Gastroesophageal sphincter (tissue), 4 donors: ENCODE measurements at regions not wholly inside any gene's neighbourhood (a gene's known extent, or its start where the extent isn't known, plus 50 kb on each side); places are given as distances from the start of the nearest gene placed in this dataset.

Experiments
- ATAC-seq: fragments of 150-250 bp; one replicate; pipeline ENCODE4 v1.9.1; 2016; ENCODE audit warnings: mild to moderate bottlenecking, moderate library complexity
- H3K27ac ChIP-seq, 4 donors: fragments of 200-600 bp; sonication (generic) in 3 of 4; 1 replicate in 3 of 4; 2 replicates in 1 of 4; pipeline ENCODE4 v1.5.1; 2016 to 2019
- H3K27me3 ChIP-seq: fragments of 200-600 bp; sonication (generic); one replicate; pipeline ENCODE4 v1.5.1; 2019
- H3K36me3 ChIP-seq, 2 donors: fragments of 200-600 bp; sonication (generic); one replicate each; pipeline ENCODE4 v1.5.1; 2019; ENCODE audit warnings: control low read depth in 1 of 2
- H3K4me1 ChIP-seq, 3 donors: fragments of 200-600 bp; sonication (generic); 1 replicate in 2 of 3; 2 replicates in 1 of 3; pipeline ENCODE4 v1.5.1; 2016 to 2019; ENCODE audit warnings: control low read depth in 2 of 3
- H3K4me3 ChIP-seq, 2 donors: fragments of 200-600 bp; sonication (generic); one replicate each; pipeline ENCODE4 v1.5.1; 2019; ENCODE audit warnings: mild to moderate bottlenecking in 1 of 2, moderate library complexity in 1 of 2
- H3K9me3 ChIP-seq, 3 donors: fragments of 200-600 bp; sonication (generic); one replicate each; pipeline ENCODE4 v1.5.1; 2017 to 2019; ENCODE audit warnings: control low read depth in 2 of 3
- EP300 ChIP-seq: sonication (generic); formaldehyde crosslinking; IDR thresholded peaks from one replicate; pipeline ENCODE4 v1.6.1; 2017; ENCODE audit warnings: antibody characterized with exemption, mild to moderate bottlenecking
- POLR2A ChIP-seq, 2 donors: fragments of 450-650 bp; IDR thresholded peaks; one replicate each; pipeline ENCODE4 v1.6.1; 2017; ENCODE audit warnings: antibody characterized with exemption in 2 of 2, mild to moderate bottlenecking in 2 of 2, moderate library complexity in 1 of 2
- POLR2AphosphoS5 ChIP-seq: sonication (generic); formaldehyde crosslinking; IDR thresholded peaks from one replicate; pipeline ENCODE4 v1.6.1; 2017; ENCODE audit warnings: antibody characterized with exemption
- WGBS, 2 donors: methylation state at CpG; one replicate each; pipeline ENCODE4 v1.1.5; 2018; ENCODE audit warnings: low coverage in 1 of 2; 5-methylcytosine and 5-hydroxymethylcytosine counted together
- TF ChIP-seq, protein P1 (sequence below), 4 experiments: fragments of 200-600 bp in 2 of 4; fragments of 450-650 bp in 2 of 4; sonication (generic) in 1 of 4; IDR thresholded peaks; one replicate each; pipeline ENCODE4 v1.5.1; 2017 to 2019; ENCODE audit warnings: antibody characterized with exemption in 4 of 4, mild to moderate bottlenecking in 2 of 4, moderate library complexity in 2 of 4

- Histone ChIP-seq H3K27ac (no peak overlapping the region), H3K4me3 (no peak overlapping the region), H3K4me1 (no peaks in the 10 kb centered on the region), H3K27me3 (peaks cover 12% of the 10 kb centered on the region), H3K36me3 (no peaks in the 10 kb centered on the region), H3K9me3 (no peaks in the 10 kb centered on the region)
- WGBS, 2 donors: 61 to 68% methylated on average over 3 to 4 of the region's 4 CpGs
- no peak for ATAC-seq
- TF ChIP-seq POLR2AphosphoS5: no peak
- TF ChIP-seq POLR2A (IDR thresholded peaks at IDR 0.05): no peak
- TF ChIP-seq, protein P1, sequence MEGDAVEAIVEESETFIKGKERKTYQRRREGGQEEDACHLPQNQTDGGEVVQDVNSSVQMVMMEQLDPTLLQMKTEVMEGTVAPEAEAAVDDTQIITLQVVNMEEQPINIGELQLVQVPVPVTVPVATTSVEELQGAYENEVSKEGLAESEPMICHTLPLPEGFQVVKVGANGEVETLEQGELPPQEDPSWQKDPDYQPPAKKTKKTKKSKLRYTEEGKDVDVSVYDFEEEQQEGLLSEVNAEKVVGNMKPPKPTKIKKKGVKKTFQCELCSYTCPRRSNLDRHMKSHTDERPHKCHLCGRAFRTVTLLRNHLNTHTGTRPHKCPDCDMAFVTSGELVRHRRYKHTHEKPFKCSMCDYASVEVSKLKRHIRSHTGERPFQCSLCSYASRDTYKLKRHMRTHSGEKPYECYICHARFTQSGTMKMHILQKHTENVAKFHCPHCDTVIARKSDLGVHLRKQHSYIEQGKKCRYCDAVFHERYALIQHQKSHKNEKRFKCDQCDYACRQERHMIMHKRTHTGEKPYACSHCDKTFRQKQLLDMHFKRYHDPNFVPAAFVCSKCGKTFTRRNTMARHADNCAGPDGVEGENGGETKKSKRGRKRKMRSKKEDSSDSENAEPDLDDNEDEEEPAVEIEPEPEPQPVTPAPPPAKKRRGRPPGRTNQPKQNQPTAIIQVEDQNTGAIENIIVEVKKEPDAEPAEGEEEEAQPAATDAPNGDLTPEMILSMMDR (IDR thresholded peaks at IDR 0.05): no peak
- no peak for TF ChIP-seq EP300
Measured at GRCh38 chr10:21157664-21158063, 260.6 kb upstream of the NEBL start.

DNA sequence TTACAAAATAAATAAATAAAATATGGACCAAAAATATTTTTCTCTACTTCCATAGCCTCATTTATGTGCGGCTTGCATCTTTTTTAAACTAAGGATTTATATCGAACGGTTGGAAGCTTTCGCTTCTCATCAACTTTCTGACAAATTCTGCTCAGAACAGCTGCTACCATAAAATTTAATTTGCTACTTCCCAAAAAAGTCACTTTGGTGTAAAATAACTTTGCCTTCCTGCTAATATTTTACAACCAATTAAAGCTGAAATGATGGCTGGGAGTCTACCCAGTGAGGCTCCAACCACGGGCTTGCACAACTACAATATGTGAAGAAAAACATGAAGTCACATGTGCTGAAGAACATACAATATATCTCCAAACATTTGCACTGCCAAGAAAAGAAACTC lies 253.1 kb upstream of the NEBL start:
- Histone ChIP-seq H3K9me3 (no peaks in the 10 kb centered on the region), H3K4me1 (no peaks in the 10 kb centered on the region), H3K27ac (no peak overlapping the region), H3K36me3 (no peaks in the 10 kb centered on the region), H3K27me3 (peaks cover 6% of the 10 kb centered on the region), H3K4me3 (no peak overlapping the region)
- ATAC-seq: no peak
- 74 to 82% methylated on average over 5 of the region's 5 CpGs for WGBS, 2 donors
- TF ChIP-seq, protein P1 (IDR thresholded peaks at IDR 0.05): no peak
- TF ChIP-seq POLR2AphosphoS5: no peak
- no peak for TF ChIP-seq EP300
- no peak for TF ChIP-seq POLR2A (IDR thresholded peaks at IDR 0.05)

- H3K36me3 ChIP-seq: no peaks in the 10 kb centered on the region
- H3K27me3 ChIP-seq: peaks cover 4% of the 10 kb centered on the region
- H3K9me3 ChIP-seq: no peaks in the 10 kb centered on the region
- H3K4me1 ChIP-seq: no peaks in the 10 kb centered on the region
- WGBS, 2 donors: 67 to 89% methylated on average over 1 of the region's 1 CpG
- TF ChIP-seq POLR2AphosphoS5: no peak
- no peak for TF ChIP-seq EP300
- TF ChIP-seq, protein P1 (IDR thresholded peaks at IDR 0.05): no peak
- no peak for TF ChIP-seq POLR2A (IDR thresholded peaks at IDR 0.05)
- H3K27ac ChIP-seq: no peak overlapping the region
- no peak overlapping the region for H3K4me3 ChIP-seq
- ATAC-seq: no peak
Measured at GRCh38 chr10:21146436-21146789, 249.3 kb upstream of the NEBL start.

DNA sequence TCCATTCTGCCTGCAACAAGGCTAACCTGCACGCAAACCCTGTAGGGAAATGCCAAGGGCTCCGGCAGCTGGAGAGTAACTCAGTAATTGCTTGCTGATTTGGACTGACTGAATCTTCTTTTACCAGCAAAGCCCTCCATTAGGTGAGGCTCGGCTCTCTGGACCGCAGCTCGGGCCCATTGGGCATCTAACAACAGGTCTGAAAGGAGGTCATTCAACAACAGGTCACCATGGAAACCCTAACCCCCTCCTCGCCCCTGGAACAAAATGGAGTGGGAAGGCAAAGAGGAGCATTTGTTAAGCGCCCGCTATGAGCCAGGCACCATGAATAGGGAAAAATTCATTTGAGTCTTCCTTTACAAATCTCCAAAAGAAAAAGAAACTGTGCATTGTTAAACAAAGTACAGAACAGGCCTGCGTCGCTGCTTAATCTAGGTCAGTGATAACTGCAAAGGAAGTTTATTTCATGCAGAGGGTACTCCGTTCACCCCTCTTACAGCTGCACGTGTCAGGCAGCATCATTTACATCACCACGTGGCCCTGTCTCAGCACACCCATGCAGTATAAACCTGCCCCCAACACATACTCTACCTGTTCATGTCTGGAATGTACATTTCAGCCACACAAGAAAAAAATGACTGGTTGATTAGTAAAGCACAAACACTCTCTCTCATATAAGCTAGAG lies 248.8 kb upstream of the NEBL start:
- TF ChIP-seq EP300 (no peak), POLR2A (IDR thresholded peaks at IDR 0.05) (no peak), POLR2AphosphoS5 (no peak)
- TF ChIP-seq, protein P1 (IDR thresholded peaks at IDR 0.05): no peak
- ATAC-seq: no peak
- Histone ChIP-seq H3K4me1 (no peaks in the 10 kb centered on the region), H3K9me3 (no peaks in the 10 kb centered on the region), H3K4me3 (no peak overlapping the region), H3K36me3 (no peaks in the 10 kb centered on the region), H3K27ac (no peak overlapping the region), H3K27me3 (no peaks in the 10 kb centered on the region)
- 39 to 54% methylated on average over 9 to 11 of the region's 13 CpGs for WGBS, 2 donors

GRCh38 chr10:21144047-21144446 lies 246.9 kb upstream of the NEBL start:
- Histone ChIP-seq H3K4me3 (no peak overlapping the region), H3K27ac (no peak overlapping the region), H3K27me3 (no peaks in the 10 kb centered on the region), H3K36me3 (no peaks in the 10 kb centered on the region), H3K4me1 (no peaks in the 10 kb centered on the region), H3K9me3 (no peaks in the 10 kb centered on the region)
- 100% methylated on average over 1 of the region's 3 CpGs; no CpG with 5 or more reads in 1 of the 2 donors for WGBS, 2 donors
- no peak for ATAC-seq
- TF ChIP-seq POLR2A (IDR thresholded peaks at IDR 0.05) (no peak), EP300 (no peak), POLR2AphosphoS5 (no peak)
- TF ChIP-seq, protein P1 (IDR thresholded peaks at IDR 0.05): no peak
